Left renal cortex interstitium (tissue), 4 donors: ENCODE measurements at regions not wholly inside any gene's neighbourhood (a gene's known extent, or its start where the extent isn't known, plus 50 kb on each side); places are given as distances from the start of the nearest gene placed in this dataset.
"Not testable (repeated sequence)": the region's sequence is repeated elsewhere in the genome, so short reads cannot be mapped to it uniquely, and the experiment has no call there.

Experiments used
- DNase-seq, 4 donors: peaks; one replicate each; pipeline ENCODE4 v3.0.0-alpha.2; 2013; ENCODE audit warnings: low read depth in 4 of 4, low spot score in 2 of 4, missing footprints in 1 of 4

- no peak for DNase-seq
Measured at GRCh38 chr4:27117453-27117852, 256.8 kb downstream of the STIM2 start.

GRCh38 chr4:27119239-27119638, 258.6 kb downstream of the STIM2 start:
- no peak for DNase-seq

GRCh38 chr4:27121830-27122229, 261.2 kb downstream of the STIM2 start:
- no peak for DNase-seq

GRCh38 chr4:27123123-27123768, 262.6 kb downstream of the STIM2 start:
- DNase-seq, result no peak

- DNase-seq, result no peak
Measured at GRCh38 chr4:27123769-27124124, 263.1 kb downstream of the STIM2 start.

GRCh38 chr4:27126895-27127294, 266.3 kb downstream of the STIM2 start:
- DNase-seq, result not testable (repeated sequence)

- no peak for DNase-seq
Measured at GRCh38 chr4:27128443-27128842, 267.8 kb downstream of the STIM2 start.

GRCh38 chr4:27129871-27130366, 269.3 kb downstream of the STIM2 start:
- DNase-seq, result no peak

GRCh38 chr4:27132497-27132896, 271.9 kb downstream of the STIM2 start:
- DNase-seq, result no peak

- no peak for DNase-seq
Measured at GRCh38 chr4:27140486-27140885, 279.8 kb downstream of the STIM2 start.

- DNase-seq, result no peak
Measured at GRCh38 chr4:27141530-27141929, 280.9 kb downstream of the STIM2 start.

- no peak for DNase-seq
Measured at GRCh38 chr4:27142841-27143240, 282.2 kb downstream of the STIM2 start.

GRCh38 chr4:27145597-27145996, 285.0 kb downstream of the STIM2 start:
- no peak for DNase-seq

GRCh38 chr4:27148211-27148895, 287.7 kb downstream of the STIM2 start:
- DNase-seq, result no peak

GRCh38 chr4:27149541-27150212, 289.0 kb downstream of the STIM2 start:
- DNase-seq, result no peak

- DNase-seq, result no peak
Measured at GRCh38 chr4:27152703-27153102, 292.1 kb downstream of the STIM2 start.

GRCh38 chr4:27154706-27155105, 294.1 kb downstream of the STIM2 start:
- DNase-seq, result peak in 2 of 4 donors; percentile 19 to 21

GRCh38 chr4:27161191-27161590, 300.6 kb downstream of the STIM2 start:
- DNase-seq, result no peak

- DNase-seq, result no peak
Measured at GRCh38 chr4:27168783-27169182, 308.1 kb downstream of the STIM2 start.

GRCh38 chr4:27173280-27173679, 312.6 kb downstream of the STIM2 start:
- DNase-seq, result no peak

GRCh38 chr4:27176400-27176799, 315.8 kb downstream of the STIM2 start:
- no peak for DNase-seq

GRCh38 chr4:27176881-27177280, 316.2 kb downstream of the STIM2 start:
- DNase-seq, result no peak
